IPS DF 6.9 (cell line): ENCODE measurements at regions not wholly inside any gene's neighbourhood (a gene's known extent, or its start where the extent isn't known, plus 50 kb on each side); places are given as distances from the start of the nearest gene placed in this dataset.

ENCODE experiments used
- DNase-seq: peaks from one replicate; pipeline ENCODE4 v3.0.0-alpha.2; 2013; ENCODE audit warnings: low read depth, low spot score
- H3K27ac ChIP-seq: one replicate; pipeline ENCODE4 v1.5.1; 2013; ENCODE audit warnings: low read length, control low read depth
- H3K27me3 ChIP-seq: 2 replicates; pipeline ENCODE4 v1.6.1; 2013; ENCODE audit warnings: mild to moderate bottlenecking, low read length; ENCODE audit not compliant: control insufficient read depth, insufficient read depth
- H3K36me3 ChIP-seq: 2 replicates; pipeline ENCODE4 v1.6.1; 2013; ENCODE audit warnings: low read length; ENCODE audit not compliant: control insufficient read depth, insufficient read depth
- H3K4me1 ChIP-seq: 2 replicates; pipeline ENCODE4 v1.6.1; 2013; ENCODE audit warnings: low read length; ENCODE audit not compliant: control insufficient read depth, insufficient read depth
- H3K4me3 ChIP-seq: 2 replicates; pipeline ENCODE4 v1.5.1; 2013; ENCODE audit warnings: mild to moderate bottlenecking, low read length
- H3K9me3 ChIP-seq: 2 replicates; pipeline ENCODE4 v1.6.1; 2013; ENCODE audit warnings: low read length, inconsistent platforms; ENCODE audit not compliant: control insufficient read depth, insufficient read depth
- WGBS: extraction: QIAGEN DNeasy Blood & Tissue Kit; methylation state at CpG from one replicate; pipeline ENCODE4 v1.1.7; 2013; ENCODE audit warnings: mixed read lengths, missing lambda C conversion rate; ENCODE audit not compliant: insufficient read length, insufficient coverage; 5-methylcytosine and 5-hydroxymethylcytosine counted together

GRCh38 chr18:34345738-34346137 lies 121.0 kb upstream of the NOL4 start:
- H3K4me3 ChIP-seq, result no peak overlapping the region
- DNase-seq, result no peak
- H3K4me1 ChIP-seq, result no peaks in the 10 kb centered on the region
- no peaks in the 10 kb centered on the region for H3K36me3 ChIP-seq
- no peak overlapping the region for H3K27ac ChIP-seq
- H3K27me3 ChIP-seq, result no peaks in the 10 kb centered on the region
- H3K9me3 ChIP-seq, result no peaks in the 10 kb centered on the region

DNA sequence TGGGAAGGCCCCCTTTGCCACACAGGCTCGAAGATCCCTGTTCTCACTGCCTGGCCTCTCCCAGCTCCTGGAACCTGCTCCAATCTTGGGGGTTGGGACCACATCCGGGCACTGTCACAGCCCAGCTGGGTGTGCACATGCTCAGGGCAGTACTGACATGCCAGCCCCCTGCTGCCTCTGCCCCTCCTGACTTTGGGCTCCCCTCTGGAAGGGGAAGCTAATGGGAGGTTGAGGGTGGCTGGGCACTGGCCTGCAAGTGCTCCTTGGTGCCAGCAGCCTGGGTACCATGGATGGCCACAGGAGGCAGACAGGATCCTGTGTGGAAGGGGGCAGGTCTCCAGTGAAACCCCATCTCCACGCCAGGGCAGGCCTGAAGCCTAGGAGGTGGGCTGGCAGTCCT lies 126.1 kb upstream of the NOL4 start:
- H3K4me3 ChIP-seq, result no peak overlapping the region
- DNase-seq, result no peak
- WGBS, result no CpG with 5 or more reads among the region's 3 CpGs
- no peaks in the 10 kb centered on the region for H3K27me3 ChIP-seq
- no peaks in the 10 kb centered on the region for H3K9me3 ChIP-seq
- no peaks in the 10 kb centered on the region for H3K4me1 ChIP-seq
- no peaks in the 10 kb centered on the region for H3K36me3 ChIP-seq
- H3K27ac ChIP-seq, result no peak overlapping the region

DNA sequence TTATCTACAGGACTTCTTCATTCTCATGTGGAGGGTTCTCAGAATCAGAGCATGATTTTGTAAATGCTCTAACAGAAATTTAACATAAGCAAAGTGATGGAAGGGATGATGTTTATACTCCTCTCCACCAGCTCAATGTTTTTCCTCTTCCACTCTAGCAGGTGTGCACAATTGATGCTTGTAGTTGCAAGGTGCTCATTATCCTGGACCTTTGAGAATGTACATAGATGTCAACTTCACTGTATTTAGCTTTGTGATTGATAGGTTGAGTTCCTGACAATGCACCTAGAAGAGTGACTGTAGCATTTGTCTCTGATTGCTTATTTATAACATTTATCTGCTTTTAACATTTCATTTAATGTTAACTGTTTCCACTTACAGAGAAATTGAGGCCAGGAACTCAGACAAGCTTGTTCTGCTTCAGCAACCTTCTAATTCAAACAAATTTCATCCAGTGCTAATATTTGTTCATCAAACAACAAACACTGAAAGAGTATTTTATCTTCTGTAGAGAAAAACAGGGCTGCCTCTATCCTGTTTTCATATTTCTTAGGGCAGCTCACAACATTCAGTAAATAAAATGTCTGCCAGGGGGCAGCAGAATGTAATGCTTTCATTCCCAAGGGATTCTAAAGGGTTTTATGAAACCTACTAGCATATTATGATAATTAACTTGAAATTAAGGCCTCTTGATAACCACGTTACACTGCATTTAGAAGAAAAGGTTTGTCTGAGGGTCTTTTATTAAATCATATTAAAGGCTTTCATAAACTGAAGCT lies 127.9 kb upstream of the NOL4 start:
- no CpG with 5 or more reads among the region's 1 CpG for WGBS
- Histone ChIP-seq H3K4me1 (no peaks in the 10 kb centered on the region), H3K27me3 (no peaks in the 10 kb centered on the region), H3K27ac (no peak overlapping the region), H3K9me3 (no peaks in the 10 kb centered on the region), H3K4me3 (no peak overlapping the region), H3K36me3 (no peaks in the 10 kb centered on the region)
- no peak for DNase-seq

DNA sequence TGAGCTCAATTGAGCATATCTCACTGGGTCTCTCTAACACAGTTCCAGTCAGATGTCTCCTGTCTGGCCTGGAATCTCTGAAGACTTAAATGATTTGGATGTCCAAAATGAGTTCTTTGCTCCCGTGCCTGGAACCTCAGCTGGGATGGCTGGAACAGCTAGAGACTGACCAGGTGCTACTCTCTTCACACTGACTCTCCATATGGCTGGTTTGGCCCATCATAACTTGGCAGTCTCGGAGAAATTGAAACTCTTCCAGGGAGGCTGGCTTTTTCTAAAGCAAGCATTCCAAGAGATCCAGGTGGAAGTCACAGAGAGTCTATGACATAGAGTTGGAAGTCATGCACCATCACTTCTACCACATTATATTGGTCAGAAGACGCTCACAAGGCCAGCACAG lies 129.6 kb upstream of the NOL4 start:
- H3K36me3 ChIP-seq, result no peaks in the 10 kb centered on the region
- H3K4me3 ChIP-seq, result no peak overlapping the region
- no peaks in the 10 kb centered on the region for H3K9me3 ChIP-seq
- H3K27ac ChIP-seq, result no peak overlapping the region
- no CpG with 5 or more reads among the region's 3 CpGs for WGBS
- no peaks in the 10 kb centered on the region for H3K27me3 ChIP-seq
- H3K4me1 ChIP-seq, result no peaks in the 10 kb centered on the region
- no peak for DNase-seq

DNA sequence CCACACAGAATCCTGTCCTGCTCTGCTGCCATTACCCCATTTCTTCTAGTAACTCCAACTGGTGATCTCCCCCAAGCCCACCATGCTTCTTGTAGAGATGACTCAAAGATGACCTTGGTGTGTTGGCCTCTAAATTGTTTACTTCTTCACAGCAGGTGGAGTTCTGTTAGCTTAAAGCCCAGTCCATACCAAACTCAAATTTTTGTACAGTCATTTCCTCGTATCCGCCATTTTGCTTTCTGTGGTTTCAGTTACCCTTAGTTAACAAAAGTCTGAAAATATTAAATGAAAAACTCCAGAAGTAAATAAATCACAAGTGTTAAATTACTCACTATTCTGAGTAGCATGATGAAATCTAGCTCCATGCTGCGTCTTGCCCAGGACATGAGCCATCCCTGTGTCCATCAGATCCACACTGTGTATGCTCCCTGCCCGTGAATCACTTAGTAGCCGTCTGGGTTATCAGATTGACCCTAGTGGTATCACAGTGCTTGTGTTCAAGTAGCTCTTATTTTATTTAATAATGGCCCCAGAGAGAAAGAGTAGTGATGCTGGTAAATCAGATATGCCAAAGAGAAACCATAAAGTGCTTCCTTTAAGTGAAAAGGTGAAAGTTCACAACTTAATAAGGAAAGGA lies 133.3 kb upstream of the NOL4 start:
- Histone ChIP-seq H3K9me3 (no peaks in the 10 kb centered on the region), H3K27me3 (no peaks in the 10 kb centered on the region), H3K36me3 (no peaks in the 10 kb centered on the region), H3K27ac (no peak overlapping the region), H3K4me1 (no peaks in the 10 kb centered on the region), H3K4me3 (no peak overlapping the region)
- no peak for DNase-seq
- no CpG with 5 or more reads among the region's 5 CpGs for WGBS

DNA sequence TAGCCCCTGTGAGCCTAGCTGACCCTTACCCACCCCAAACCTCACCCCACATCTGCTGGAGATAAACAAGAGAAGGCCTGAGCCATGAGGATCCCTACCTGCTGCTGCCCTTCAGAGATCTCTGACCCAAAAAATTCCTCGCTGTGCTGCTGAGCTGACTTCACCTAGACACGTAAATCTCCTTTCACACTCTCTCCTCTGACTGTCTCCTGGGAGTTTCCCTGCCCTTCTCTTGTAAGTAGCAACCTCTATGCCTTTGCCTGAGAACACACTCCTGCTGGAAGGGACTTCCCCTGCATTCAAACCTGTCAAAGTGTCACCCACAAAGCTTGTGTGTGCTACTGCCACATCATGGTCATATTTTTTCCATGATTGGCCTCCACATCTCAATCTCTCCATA lies 134.2 kb upstream of the NOL4 start:
- Histone ChIP-seq H3K4me3 (no peak overlapping the region), H3K27ac (no peak overlapping the region), H3K36me3 (no peaks in the 10 kb centered on the region), H3K4me1 (no peaks in the 10 kb centered on the region), H3K9me3 (no peaks in the 10 kb centered on the region), H3K27me3 (no peaks in the 10 kb centered on the region)
- WGBS, result no CpG with 5 or more reads among the region's 2 CpGs
- no peak for DNase-seq

GRCh38 chr18:34364699-34365098 lies 140.0 kb upstream of the NOL4 start:
- Histone ChIP-seq H3K4me3 (no peak overlapping the region), H3K27me3 (no peaks in the 10 kb centered on the region), H3K36me3 (no peaks in the 10 kb centered on the region), H3K4me1 (no peaks in the 10 kb centered on the region), H3K27ac (no peak overlapping the region), H3K9me3 (no peaks in the 10 kb centered on the region)
- WGBS, result no CpG with 5 or more reads among the region's 1 CpG
- no peak for DNase-seq

DNA sequence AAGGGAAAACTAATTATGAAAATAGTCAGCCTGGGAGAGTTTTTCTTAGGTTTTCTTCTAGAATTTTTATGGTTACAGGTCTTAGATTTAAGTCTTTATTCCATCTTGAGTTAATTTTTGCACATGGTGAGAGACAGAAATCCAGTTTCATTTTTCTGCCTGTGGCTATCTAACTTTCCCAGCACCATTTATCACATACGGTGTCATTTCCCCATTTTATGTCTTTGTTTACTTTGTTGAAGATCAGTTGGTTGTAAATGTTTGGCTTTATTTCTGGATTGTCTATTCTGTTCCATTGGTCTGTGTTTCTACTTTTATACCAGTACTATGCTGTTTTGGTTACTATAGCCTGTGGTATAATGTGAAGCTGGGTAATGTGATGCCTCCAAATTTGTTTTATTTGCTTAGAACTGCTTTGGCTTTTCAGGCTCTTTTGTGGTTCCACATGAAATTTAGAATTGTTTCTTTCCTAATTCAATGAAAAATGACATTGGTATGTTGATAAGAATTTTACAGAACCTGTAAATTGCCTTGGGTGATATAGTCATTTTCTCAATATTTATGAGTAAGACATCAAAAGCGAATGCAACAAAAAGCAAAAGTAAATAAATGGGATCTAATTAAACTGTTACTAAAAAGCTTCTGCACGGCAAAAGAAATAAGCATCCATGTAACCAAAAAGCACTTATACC lies 146.1 kb upstream of the NOL4 start:
- Histone ChIP-seq H3K4me1 (no peaks in the 10 kb centered on the region), H3K9me3 (no peaks in the 10 kb centered on the region), H3K27ac (no peak overlapping the region), H3K4me3 (no peak overlapping the region), H3K36me3 (no peaks in the 10 kb centered on the region), H3K27me3 (no peaks in the 10 kb centered on the region)
- WGBS, result no CpG with 5 or more reads among the region's 3 CpGs
- DNase-seq, result no peak

DNA sequence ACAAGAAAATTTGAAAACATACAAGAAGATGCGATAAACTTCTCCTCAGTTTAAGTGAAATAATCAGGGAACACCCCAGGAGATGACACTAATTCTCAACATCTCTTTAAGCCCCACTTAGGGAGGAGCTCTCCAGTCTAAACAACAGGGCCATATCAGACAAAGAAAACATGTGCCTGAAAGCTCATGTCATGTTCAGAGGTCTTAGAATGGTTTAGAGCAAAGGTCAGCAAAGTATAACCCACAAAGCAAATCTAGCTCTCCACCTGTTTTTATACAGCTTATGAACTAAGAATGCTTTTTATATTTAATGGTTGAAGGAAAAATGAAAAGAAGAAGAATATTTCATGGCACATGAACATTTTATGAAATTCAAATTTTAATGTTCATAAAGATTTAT lies 155.6 kb upstream of the NOL4 start:
- WGBS, result no CpG with 5 or more reads among the region's 1 CpG
- Histone ChIP-seq H3K27me3 (no peaks in the 10 kb centered on the region), H3K36me3 (no peaks in the 10 kb centered on the region), H3K27ac (no peak overlapping the region), H3K4me3 (no peak overlapping the region), H3K9me3 (no peaks in the 10 kb centered on the region), H3K4me1 (no peaks in the 10 kb centered on the region)
- no peak for DNase-seq

- Histone ChIP-seq H3K36me3 (no peaks in the 10 kb centered on the region), H3K9me3 (no peaks in the 10 kb centered on the region), H3K27me3 (no peaks in the 10 kb centered on the region), H3K4me3 (no peak overlapping the region), H3K4me1 (no peaks in the 10 kb centered on the region), H3K27ac (no peak overlapping the region)
- DNase-seq, result no peak
These were observed 160.6 kb upstream of the NOL4 start for GRCh38 chr18:34385311-34385710.
